NCI-H146 (cell line): ENCODE measurements at regions not wholly inside any gene's neighbourhood (a gene's known extent, or its start where the extent isn't known, plus 50 kb on each side); places are given as distances from the start of the nearest gene placed in this dataset.

Experiments used
- DNase-seq: peaks from one replicate; lab custom pipeline; 2025; lab: John Stamatoyannopoulos, UW

DNA sequence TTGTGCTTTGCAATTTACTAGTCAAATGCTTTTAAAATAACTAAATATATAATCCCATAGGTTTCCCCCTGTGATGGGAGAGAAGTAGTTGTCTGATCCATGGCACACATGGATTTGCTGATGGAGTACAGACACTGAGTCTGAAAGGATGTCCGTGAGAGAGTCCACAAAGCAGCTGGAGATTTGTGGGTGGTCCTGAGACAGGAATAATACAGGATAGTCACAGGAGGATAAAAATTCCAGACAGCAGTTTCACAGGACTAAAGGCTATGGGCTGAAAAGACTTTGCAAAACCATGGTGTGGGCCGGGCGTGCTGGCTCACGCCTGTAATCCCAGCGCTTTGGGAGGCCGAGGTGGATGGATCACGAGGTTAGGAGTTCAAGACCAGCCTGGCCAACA, 58.7 kb upstream of the ZFR start:
- DNase-seq = no peak

DNA sequence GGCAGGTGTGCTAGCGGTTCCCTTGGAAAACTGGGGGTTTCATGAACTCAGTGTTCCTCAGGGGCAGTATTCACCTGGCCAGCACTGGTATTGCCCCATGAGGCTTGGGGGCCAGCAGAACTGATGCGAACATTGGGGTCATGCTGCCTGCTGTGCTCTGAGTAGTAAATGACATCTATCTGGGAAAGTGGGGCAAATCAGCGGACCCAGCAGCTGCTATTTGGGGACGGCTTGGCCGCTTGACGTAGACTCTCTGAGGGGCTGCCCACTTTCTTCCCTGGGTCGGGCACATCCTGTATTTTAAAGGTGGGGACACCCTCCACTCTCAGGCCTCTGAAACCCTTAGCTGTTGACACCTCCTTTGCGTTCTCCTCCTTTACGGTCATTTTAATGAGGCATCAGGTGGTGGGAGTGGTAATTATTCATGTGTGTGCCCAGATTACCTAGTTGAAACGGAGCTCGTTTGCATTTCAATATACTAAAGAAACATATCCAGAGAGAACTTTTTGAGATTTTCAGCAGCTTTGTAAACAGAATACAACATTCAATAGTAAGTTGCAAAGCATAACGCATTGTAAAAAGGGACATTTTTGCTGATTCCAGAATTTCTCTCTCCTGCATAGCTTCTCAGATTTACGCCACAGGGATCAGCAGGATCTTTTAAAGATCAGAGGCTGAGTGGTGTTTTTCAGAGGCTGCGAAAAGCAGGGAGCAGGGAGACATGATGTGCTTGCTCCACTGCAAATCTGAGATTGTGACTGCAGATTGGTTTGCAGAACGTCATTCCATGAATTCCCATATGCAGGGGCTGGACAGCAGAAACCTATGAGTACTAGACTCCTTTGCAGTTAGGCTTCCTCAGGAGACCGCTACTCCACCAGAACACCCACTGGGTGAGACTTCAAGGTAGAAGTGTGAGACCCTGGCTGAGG, 56.8 kb upstream of the ZFR start:
- no peak for DNase-seq

DNA sequence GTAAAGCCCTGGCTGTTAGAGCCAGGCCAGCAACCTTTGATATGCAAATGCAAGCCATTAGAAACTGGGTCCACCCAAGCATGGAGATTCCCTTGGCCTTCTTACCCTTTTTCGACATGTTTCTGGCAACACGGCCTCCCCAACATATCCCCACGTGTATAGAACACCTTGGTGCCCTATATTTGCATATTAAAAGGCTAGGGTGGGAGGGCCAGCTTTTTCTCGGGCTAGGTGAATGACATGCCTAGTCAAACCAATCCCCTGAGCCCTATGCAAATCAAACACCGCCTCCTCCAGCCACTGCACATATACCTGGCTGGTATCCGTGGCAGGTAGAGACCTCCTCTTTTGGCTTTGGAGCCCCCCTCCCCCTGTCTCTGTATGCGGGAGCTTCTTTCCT, 55.6 kb upstream of the ZFR start:
- DNase-seq = peak; percentile 64

DNA sequence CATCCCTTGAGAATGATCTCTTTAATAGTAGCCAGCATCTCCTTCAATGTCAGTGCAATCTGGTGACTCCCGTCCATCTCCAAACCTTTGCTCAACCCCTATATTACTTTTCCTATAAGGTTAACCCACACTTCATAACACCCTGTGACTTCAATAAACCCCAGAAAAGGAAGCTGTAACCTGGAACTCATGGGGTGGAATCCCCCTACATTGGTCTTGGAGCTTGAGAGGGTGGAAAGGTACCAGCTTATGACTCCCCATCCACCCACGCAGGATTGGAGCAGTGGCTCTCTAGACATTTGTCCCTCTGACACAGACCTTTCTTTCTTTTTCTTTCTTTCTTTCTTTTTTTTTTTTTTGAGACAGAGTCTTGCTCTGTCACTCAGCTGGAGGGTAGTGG, 54.7 kb upstream of the ZFR start:
- no peak for DNase-seq

DNA sequence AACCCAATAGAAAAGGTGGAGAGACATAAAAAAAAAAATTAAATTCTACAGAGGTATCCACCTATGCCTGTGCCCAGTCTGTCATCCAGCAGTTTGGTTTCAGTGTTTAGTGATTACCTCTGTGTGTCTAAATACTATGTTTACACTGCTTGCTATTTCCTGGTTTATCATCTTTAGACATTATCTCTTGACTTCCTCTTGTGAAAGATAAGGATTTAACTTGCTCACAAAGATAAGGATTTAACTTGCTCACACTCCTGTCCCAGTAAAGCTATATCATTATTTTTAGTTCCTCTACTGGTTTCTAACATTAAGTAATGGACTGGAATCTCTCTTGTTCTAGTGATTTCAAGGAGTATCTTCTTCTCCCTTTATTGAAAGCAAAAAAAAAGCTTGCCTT, 53.9 kb upstream of the ZFR start:
- DNase-seq = no peak

DNA sequence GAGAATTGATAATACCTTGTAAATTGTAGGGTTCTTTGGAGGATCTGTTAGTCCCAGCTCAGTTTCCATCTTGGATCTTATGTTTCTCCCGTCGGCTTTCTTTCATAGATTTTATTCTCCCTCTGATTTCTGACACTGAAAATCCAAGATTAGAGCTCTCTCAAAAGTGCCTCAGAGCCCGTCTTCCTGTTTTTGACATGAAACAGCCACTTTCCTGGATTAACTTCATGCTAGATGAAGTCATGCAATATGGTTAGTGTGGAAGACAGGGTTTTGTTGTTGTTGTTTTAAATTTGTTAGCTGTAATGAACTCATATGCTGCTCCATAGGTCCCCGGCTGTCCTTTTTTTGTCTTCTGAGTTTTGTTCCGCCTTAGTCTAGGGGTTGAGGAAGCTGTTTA, 51.6 kb upstream of the ZFR start:
- no peak for DNase-seq

DNA sequence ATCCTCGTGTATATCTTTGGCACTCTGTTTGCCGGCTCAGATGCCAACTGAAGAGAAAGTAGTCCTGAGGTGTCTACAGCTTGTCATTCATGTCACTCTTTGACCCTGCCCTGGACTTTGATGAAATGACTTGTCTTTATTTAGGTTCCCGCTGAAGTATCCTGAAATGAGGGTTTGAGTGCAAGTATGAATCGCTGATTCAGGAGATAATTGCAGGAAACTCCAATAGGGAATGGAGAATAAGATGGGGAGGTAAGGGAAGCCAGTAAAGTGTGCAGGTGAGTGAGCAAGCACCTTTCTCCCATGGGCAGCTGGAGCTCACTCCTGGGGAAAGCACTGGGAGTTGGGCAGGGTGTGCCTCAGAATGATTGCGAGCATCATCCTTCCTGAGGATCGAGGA, 50.3 kb upstream of the ZFR start:
- DNase-seq = no peak
